Endothelial cell of umbilical vein (primary cell): ENCODE measurements at regions not wholly inside any gene's neighbourhood (a gene's known extent, or its start where the extent isn't known, plus 50 kb on each side); places are given as distances from the start of the nearest gene placed in this dataset.
"Not testable (repeated sequence)": the region's sequence is repeated elsewhere in the genome, so short reads cannot be mapped to it uniquely, and the experiment has no call there.

ENCODE experiments used
- BruUV-seq: library from RNA; stranded (reverse); fragments of 400-500 nt; replicated peaks from 2 replicates; lab custom pipeline; 2021; lab: Mats Ljungman, UMichigan
- CTCF ChIA-PET: fragments of 300-600, 350-600 bp; sonication (Branson Sonifier 250); formaldehyde crosslinking; loops from one replicate; lab custom pipeline; 2021; ENCODE audit warnings: antibody characterized with exemption, inconsistent platforms; lab: Charles Lee
- POLR2A ChIA-PET: fragments of 300-600, 350-600 bp; sonication (Branson Sonifier 250); formaldehyde crosslinking; loops from one replicate; lab custom pipeline; 2021; ENCODE audit warnings: antibody characterized with exemption, inconsistent platforms; lab: Charles Lee
- DNase-seq: peaks from one replicate; pipeline ENCODE4 v3.0.0-alpha.2; 2011; ENCODE audit warnings: low read depth, low spot score
- FAIRE-seq: peaks from 2 replicates; lab custom pipeline; 2011; peaks lifted over from hg19 to GRCh38; lab: Jason Lieb, UNC
- H2AFZ ChIP-seq: 2 replicates; pipeline ENCODE4 v1.6.0; 2012; ENCODE audit warnings: low read depth, low read length, control low read depth, inconsistent platforms
- H3K27ac ChIP-seq: 2 replicates; pipeline ENCODE4 v1.5.1; 2011; ENCODE audit warnings: low read depth, mild to moderate bottlenecking, control low read depth, low read length, moderate library complexity; ENCODE audit not compliant: insufficient read depth
- H3K27me3 ChIP-seq, 2 experiments: 2 replicates each; pipeline versions ENCODE4 v1.6.0 to v1.6.1; 2011; ENCODE audit warnings: low read length in 2 of 2, mixed read lengths in 1 of 2; ENCODE audit not compliant: control insufficient read depth in 2 of 2, insufficient read depth in 2 of 2
- H3K36me3 ChIP-seq, 2 experiments: 2 replicates in 1 of 2; 3 replicates in 1 of 2; pipeline ENCODE4 v1.5.1; 2011; ENCODE audit warnings: low read length in 2 of 2, mild to moderate bottlenecking in 1 of 2, moderate library complexity in 1 of 2; ENCODE audit not compliant: control insufficient read depth in 2 of 2, insufficient read depth in 2 of 2; ENCODE audit errors: extremely low read depth in 1 of 2
- H3K4me1 ChIP-seq: 3 replicates; pipeline ENCODE4 v1.5.1; 2011; ENCODE audit warnings: mild to moderate bottlenecking, low read length; ENCODE audit not compliant: control insufficient read depth, insufficient read depth; ENCODE audit errors: extremely low read depth
- H3K4me2 ChIP-seq: 2 replicates; pipeline ENCODE4 v1.6.1; 2011; ENCODE audit warnings: low read length, control low read depth, mixed read lengths; ENCODE audit not compliant: insufficient read depth
- H3K4me3 ChIP-seq, 3 experiments: fragments of 200-600 bp in 1 of 3; sonication (generic), shearing (Covaris generic) in 1 of 3; replicated peaks in 1 of 3; 2 replicates each; pipeline ENCODE4 v1.5.1; 2011 to 2016; ENCODE audit warnings: control low read depth in 3 of 3, low read length in 3 of 3, mild to moderate bottlenecking in 2 of 3, inconsistent platforms in 1 of 3, low read depth in 1 of 3, moderate library complexity in 1 of 3; ENCODE audit not compliant: insufficient read depth in 1 of 3
- H3K79me2 ChIP-seq: 2 replicates; pipeline ENCODE4 v1.6.0; 2012; ENCODE audit warnings: low read length, inconsistent platforms; ENCODE audit not compliant: control insufficient read depth, insufficient read depth
- H3K9ac ChIP-seq: replicated peaks from 2 replicates; pipeline ENCODE3; 2011; ENCODE audit warnings: low read length, control low read depth; ENCODE audit not compliant: insufficient read depth; ENCODE audit errors: extremely low read depth
- H3K9me1 ChIP-seq: replicated peaks from 3 replicates; pipeline ENCODE4 v1.6.0; 2011; ENCODE audit warnings: mild to moderate bottlenecking, low read length; ENCODE audit not compliant: control insufficient read depth, insufficient read depth; ENCODE audit errors: extremely low read depth
- H3K9me3 ChIP-seq: replicated peaks from 2 replicates; pipeline ENCODE4 v1.5.1; 2012; ENCODE audit warnings: low read length, inconsistent platforms; ENCODE audit not compliant: control insufficient read depth, insufficient read depth
- H4K20me1 ChIP-seq: replicated peaks from 2 replicates; pipeline ENCODE3; 2011; ENCODE audit warnings: mild to moderate bottlenecking, low read length; ENCODE audit not compliant: control insufficient read depth, insufficient read depth; ENCODE audit errors: extremely low read depth
- EZH2 ChIP-seq: IDR thresholded peaks from 2 replicates; pipeline ENCODE4 v1.6.1; 2012; ENCODE audit warnings: borderline replicate concordance, low read depth, mild to moderate bottlenecking, moderate library complexity, low read length, inconsistent platforms; ENCODE audit not compliant: severe bottlenecking
- FOS ChIP-seq: IDR thresholded peaks from 2 replicates; pipeline ENCODE4 v1.6.1; 2011; ENCODE audit warnings: mild to moderate bottlenecking, low read length, moderate library complexity, borderline replicate concordance; ENCODE audit not compliant: insufficient read depth
- GATA2 ChIP-seq: IDR thresholded peaks from 2 replicates; pipeline ENCODE4 v1.7.0; 2011; ENCODE audit warnings: low read depth, mild to moderate bottlenecking, moderate library complexity, mixed read lengths, low read length; ENCODE audit not compliant: insufficient read length, insufficient read depth
- JUN ChIP-seq: IDR thresholded peaks from 2 replicates; pipeline ENCODE4 v1.6.1; 2011; ENCODE audit warnings: borderline replicate concordance, low read depth; ENCODE audit not compliant: insufficient read length, insufficient read depth
- MYC ChIP-seq: IDR thresholded peaks from one replicate; pipeline ENCODE4 v1.6.1; 2011; ENCODE audit warnings: mild to moderate bottlenecking, low read depth, low read length
- POLR2A ChIP-seq: IDR thresholded peaks from 2 replicates; pipeline ENCODE4 v1.6.1; 2012; ENCODE audit warnings: low read depth, mild to moderate bottlenecking, control low read depth, low read length
- POLR2AphosphoS5 ChIP-seq: IDR thresholded peaks from 2 replicates; pipeline ENCODE4 v1.6.1; 2012; ENCODE audit warnings: low read depth, mild to moderate bottlenecking, control low read depth, low read length, moderate library complexity; ENCODE audit not compliant: insufficient read depth
- dilution Hi-C: fragments of 300-500 bp; cut with MboI; formaldehyde crosslinking; loops from one replicate; pipeline ENCODE4 v1.15.0; 2019; ENCODE audit warnings: low sequenced_read_pairs; ENCODE audit not compliant: extremely low pct_ligation_motif_present
- intact Hi-C: fragments of 100-400 bp; cut with micrococcal nuclease; formaldehyde crosslinking; loops from one replicate; pipeline ENCODE4 v1.10.0; 2022
- TF ChIP-seq, protein P1 (sequence below): IDR thresholded peaks from 2 replicates; pipeline ENCODE4 v1.6.1; 2011; ENCODE audit not compliant: insufficient read depth, insufficient read length
- TF ChIP-seq, protein P2 (sequence below), 2 donors: IDR thresholded peaks; 1 replicate in 1 of 2; 2 replicates in 1 of 2; pipeline ENCODE4 v1.5.1; 2011; ENCODE audit warnings: low read length in 2 of 2, mild to moderate bottlenecking in 2 of 2, moderate library complexity in 2 of 2, control low read depth in 1 of 2, inconsistent platforms in 1 of 2, low read depth in 1 of 2; ENCODE audit not compliant: insufficient read depth in 1 of 2; ENCODE audit errors: extremely low read depth in 1 of 2

DNA sequence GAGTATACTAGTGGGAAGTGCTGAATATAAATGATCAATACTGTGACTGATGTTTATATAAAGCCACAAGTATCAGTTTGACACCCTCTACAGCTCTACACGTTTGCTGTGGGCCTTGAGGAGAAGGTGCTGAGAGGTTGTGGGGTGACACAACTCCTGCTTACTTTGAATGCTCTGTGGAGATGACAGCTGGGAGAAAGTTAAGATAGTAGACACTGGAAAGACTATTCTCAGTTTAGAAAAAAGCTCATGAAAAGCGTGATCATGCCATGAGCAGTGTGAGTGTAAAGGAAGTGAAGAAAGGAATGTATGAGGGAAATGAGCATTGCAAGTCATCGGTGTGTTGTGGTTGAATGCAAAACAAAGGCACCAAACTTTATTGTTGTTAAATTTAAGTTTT lies 215.8 kb downstream of the UTRN start:
- Histone ChIP-seq H3K4me2 (no peak overlapping the region), H3K4me3 (no peak overlapping the region), H3K9me3 (no peaks in the 10 kb centered on the region), H3K79me2 (peaks cover 7% of the 10 kb centered on the region), H4K20me1 (no peaks in the 10 kb centered on the region), H3K9me1 (no peaks in the 10 kb centered on the region), H3K9ac (no peak overlapping the region), H3K27me3 (no peaks in the 10 kb centered on the region), H3K36me3 (peaks cover 5 to 13% of the 10 kb centered on the region in 2 experiments), H3K4me1 (peaks cover 4% of the 10 kb centered on the region), H2AFZ (no peak overlapping the region), H3K27ac (no peak overlapping the region)
- TF ChIP-seq POLR2A (no peak), MYC (no peak), JUN (no peak), FOS (no peak), POLR2AphosphoS5 (no peak), EZH2 (no peak), GATA2 (no peak)
- TF ChIP-seq, protein P1, sequence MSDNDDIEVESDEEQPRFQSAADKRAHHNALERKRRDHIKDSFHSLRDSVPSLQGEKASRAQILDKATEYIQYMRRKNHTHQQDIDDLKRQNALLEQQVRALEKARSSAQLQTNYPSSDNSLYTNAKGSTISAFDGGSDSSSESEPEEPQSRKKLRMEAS, result no peak
- TF ChIP-seq, protein P2, sequence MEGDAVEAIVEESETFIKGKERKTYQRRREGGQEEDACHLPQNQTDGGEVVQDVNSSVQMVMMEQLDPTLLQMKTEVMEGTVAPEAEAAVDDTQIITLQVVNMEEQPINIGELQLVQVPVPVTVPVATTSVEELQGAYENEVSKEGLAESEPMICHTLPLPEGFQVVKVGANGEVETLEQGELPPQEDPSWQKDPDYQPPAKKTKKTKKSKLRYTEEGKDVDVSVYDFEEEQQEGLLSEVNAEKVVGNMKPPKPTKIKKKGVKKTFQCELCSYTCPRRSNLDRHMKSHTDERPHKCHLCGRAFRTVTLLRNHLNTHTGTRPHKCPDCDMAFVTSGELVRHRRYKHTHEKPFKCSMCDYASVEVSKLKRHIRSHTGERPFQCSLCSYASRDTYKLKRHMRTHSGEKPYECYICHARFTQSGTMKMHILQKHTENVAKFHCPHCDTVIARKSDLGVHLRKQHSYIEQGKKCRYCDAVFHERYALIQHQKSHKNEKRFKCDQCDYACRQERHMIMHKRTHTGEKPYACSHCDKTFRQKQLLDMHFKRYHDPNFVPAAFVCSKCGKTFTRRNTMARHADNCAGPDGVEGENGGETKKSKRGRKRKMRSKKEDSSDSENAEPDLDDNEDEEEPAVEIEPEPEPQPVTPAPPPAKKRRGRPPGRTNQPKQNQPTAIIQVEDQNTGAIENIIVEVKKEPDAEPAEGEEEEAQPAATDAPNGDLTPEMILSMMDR (IDR thresholded peaks at IDR 0.05; ENCODE audit: extremely low read depth in 1 of 2, insufficient read depth in 1 of 2, low read depth in 1 of 2, low read length in 2 of 2), result no peak
- CTCF ChIA-PET, result no interaction called here
- DNase-seq (peak; percentile 18), FAIRE-seq (no peak)
- POLR2A ChIA-PET, result no interaction called here
- intact Hi-C loops (no loop called here), dilution Hi-C loops (no loop called here)
- no TSS peak for BruUV-seq

DNA sequence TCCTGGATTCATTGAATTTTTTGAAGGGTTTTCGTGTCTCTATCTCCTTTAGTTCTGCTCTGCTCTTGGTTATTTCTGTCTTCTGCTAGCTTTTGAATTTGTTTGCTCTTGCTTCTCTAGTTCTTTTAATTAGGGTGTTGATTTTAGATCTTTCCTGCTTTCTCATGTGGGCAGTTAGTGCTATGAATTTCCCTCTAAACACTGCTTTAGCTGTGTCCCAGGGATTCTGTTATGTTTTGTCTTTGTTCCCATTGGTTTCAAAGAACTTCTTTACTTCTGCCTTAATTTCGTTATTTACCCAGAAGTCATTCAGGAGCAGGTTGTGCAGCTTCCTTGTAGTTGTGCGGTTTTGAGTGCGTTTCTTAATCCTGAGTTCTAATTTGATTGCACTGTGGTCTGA lies 220.1 kb downstream of the UTRN start:
- intact Hi-C loops, dilution Hi-C loops, H3K4me2 ChIP-seq, H3K79me2 ChIP-seq, POLR2A ChIA-PET, CTCF ChIA-PET, H3K4me3 ChIP-seq, H2AFZ ChIP-seq, H3K9ac ChIP-seq, H3K36me3 ChIP-seq, H4K20me1 ChIP-seq, FAIRE-seq, H3K27ac ChIP-seq, BruUV-seq, H3K27me3 ChIP-seq, H3K4me1 ChIP-seq, DNase-seq, H3K9me3 ChIP-seq, H3K9me1 ChIP-seq: not testable (repeated sequence)

DNA sequence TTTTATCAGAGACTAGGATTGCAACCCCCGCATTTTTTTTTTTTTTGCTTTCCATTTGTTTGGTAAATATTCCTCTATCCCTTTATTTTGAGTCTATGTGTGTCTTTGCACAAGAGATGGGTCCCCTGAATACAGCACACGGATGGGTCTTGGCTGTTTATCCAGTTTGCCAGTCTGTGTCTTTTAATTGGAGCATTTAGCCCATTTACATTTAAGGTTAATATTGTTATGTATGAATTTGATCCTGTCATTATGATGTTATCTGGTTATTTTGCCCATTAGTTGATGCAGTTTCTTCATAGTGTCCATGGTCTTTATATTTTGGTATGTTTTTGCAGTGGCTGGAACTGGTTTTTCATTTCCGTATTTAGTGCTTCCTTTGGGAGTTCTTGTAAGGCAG lies 220.9 kb downstream of the UTRN start:
- intact Hi-C loops, H3K36me3 ChIP-seq, H3K79me2 ChIP-seq, POLR2A ChIA-PET, H3K4me2 ChIP-seq, dilution Hi-C loops, FAIRE-seq, H3K9me3 ChIP-seq, H3K9me1 ChIP-seq, H3K4me3 ChIP-seq, H4K20me1 ChIP-seq, H3K27me3 ChIP-seq, H3K4me1 ChIP-seq, H3K9ac ChIP-seq, H3K27ac ChIP-seq, BruUV-seq, H2AFZ ChIP-seq, DNase-seq, CTCF ChIA-PET: not testable (repeated sequence)
